Fibroblast of lung (primary cell): ENCODE measurements at regions not wholly inside any gene's neighbourhood (a gene's known extent, or its start where the extent isn't known, plus 50 kb on each side); places are given as distances from the start of the nearest gene placed in this dataset.
A peak's percentile ranks its signal among the peaks of the same experiment; 100 is the strongest.

Source experiments
- EZH2 ChIP-seq: IDR thresholded peaks from 2 replicates; pipeline ENCODE4 v1.5.1; 2012; ENCODE audit warnings: low read length, control low read depth, mild to moderate bottlenecking; ENCODE audit errors: missing control alignments
- TF ChIP-seq, protein P1 (sequence below), 2 donors: IDR thresholded peaks in 1 of 2; conservative IDR thresholded peaks in 1 of 2; 1 replicate in 1 of 2; 2 replicates in 1 of 2; pipeline ENCODE4 v1.5.1; 2011 to 2012; ENCODE audit warnings: low read length in 2 of 2, control low read depth in 1 of 2, inconsistent platforms in 1 of 2, low read depth in 1 of 2, mild to moderate bottlenecking in 1 of 2

DNA sequence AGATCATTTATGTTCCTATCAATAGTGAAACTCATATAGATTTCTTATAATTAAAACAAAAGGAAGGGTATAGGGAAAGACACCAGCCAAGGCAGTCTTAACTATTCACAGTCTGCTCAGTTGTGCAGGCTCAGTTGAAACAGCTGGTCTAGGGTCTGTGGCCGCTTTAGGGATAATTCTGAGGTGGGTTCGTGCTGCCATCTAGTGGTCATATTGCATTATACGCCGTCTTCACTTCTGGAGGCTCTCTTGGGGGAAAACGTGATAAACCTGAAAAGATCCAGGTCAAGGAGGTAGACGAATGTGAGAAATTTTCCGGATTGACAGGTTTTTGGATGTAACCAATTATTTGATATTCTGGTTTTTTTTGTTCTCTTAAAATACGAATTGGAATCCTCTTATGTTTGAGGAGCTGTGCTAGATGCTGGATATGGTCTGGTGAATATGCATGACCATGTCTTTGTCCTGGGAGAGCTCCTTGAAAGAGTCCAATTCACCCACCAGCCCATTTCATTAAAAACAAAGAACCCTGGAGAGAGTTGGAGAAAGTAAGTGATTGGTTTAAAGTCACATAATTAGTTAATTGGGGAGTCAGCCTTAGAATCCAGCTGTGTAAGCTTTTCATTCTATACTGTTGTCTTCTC, 492.4 kb downstream of the PLCL1 start:
- TF ChIP-seq, protein P1, sequence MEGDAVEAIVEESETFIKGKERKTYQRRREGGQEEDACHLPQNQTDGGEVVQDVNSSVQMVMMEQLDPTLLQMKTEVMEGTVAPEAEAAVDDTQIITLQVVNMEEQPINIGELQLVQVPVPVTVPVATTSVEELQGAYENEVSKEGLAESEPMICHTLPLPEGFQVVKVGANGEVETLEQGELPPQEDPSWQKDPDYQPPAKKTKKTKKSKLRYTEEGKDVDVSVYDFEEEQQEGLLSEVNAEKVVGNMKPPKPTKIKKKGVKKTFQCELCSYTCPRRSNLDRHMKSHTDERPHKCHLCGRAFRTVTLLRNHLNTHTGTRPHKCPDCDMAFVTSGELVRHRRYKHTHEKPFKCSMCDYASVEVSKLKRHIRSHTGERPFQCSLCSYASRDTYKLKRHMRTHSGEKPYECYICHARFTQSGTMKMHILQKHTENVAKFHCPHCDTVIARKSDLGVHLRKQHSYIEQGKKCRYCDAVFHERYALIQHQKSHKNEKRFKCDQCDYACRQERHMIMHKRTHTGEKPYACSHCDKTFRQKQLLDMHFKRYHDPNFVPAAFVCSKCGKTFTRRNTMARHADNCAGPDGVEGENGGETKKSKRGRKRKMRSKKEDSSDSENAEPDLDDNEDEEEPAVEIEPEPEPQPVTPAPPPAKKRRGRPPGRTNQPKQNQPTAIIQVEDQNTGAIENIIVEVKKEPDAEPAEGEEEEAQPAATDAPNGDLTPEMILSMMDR (conservative IDR thresholded peaks at IDR 0.05 in 1 of 2, IDR thresholded peaks at IDR 0.05 in 1 of 2; ENCODE audit: low read depth in 1 of 2, low read length in 2 of 2), result peak; percentile 55 to 75
- TF ChIP-seq EZH2, result no peak
